ENCODE measurements at regions not wholly inside any gene's neighbourhood (a gene's known extent, or its start where the extent isn't known, plus 50 kb on each side); places are given as distances from the start of the nearest gene placed in this dataset.

- H3K9me3 Mint-ChIP-seq: no peaks in the 10 kb centered on the region
- no peaks in the 10 kb centered on the region for H3K4me1 Mint-ChIP-seq
- no peak overlapping the region for H3K4me3 Mint-ChIP-seq
- H3K27me3 Mint-ChIP-seq: no peaks in the 10 kb centered on the region
- H3K36me3 Mint-ChIP-seq: no peaks in the 10 kb centered on the region
- H3K27ac Mint-ChIP-seq: no peak overlapping the region
Measured at GRCh38 chr1:239608469-239608868, 222.1 kb downstream of the CHRM3 start.

- no peak overlapping the region for H3K27ac Mint-ChIP-seq
- H3K27me3 Mint-ChIP-seq: no peaks in the 10 kb centered on the region
- H3K4me1 Mint-ChIP-seq: no peaks in the 10 kb centered on the region
- no peaks in the 10 kb centered on the region for H3K36me3 Mint-ChIP-seq
- H3K4me3 Mint-ChIP-seq: no peak overlapping the region
- H3K9me3 Mint-ChIP-seq: no peaks in the 10 kb centered on the region
Measured at GRCh38 chr1:239612379-239612778, 226.0 kb downstream of the CHRM3 start.

GRCh38 chr1:239616673-239617072, 230.3 kb downstream of the CHRM3 start:
- H3K36me3 Mint-ChIP-seq: no peaks in the 10 kb centered on the region
- no peak overlapping the region for H3K27ac Mint-ChIP-seq
- H3K9me3 Mint-ChIP-seq: no peaks in the 10 kb centered on the region
- no peak overlapping the region for H3K4me3 Mint-ChIP-seq
- no peaks in the 10 kb centered on the region for H3K27me3 Mint-ChIP-seq
- no peaks in the 10 kb centered on the region for H3K4me1 Mint-ChIP-seq

GRCh38 chr1:239617259-239617658, 230.9 kb downstream of the CHRM3 start:
- Mint-ChIP-seq H3K4me3 (no peak overlapping the region), H3K36me3 (no peaks in the 10 kb centered on the region), H3K9me3 (peaks cover 2% of the 10 kb centered on the region), H3K27ac (no peak overlapping the region), H3K27me3 (no peaks in the 10 kb centered on the region), H3K4me1 (no peaks in the 10 kb centered on the region)

- Mint-ChIP-seq H3K36me3 (no peaks in the 10 kb centered on the region), H3K4me3 (no peak overlapping the region), H3K9me3 (peaks cover 5% of the 10 kb centered on the region), H3K4me1 (no peaks in the 10 kb centered on the region), H3K27ac (no peak overlapping the region), H3K27me3 (no peaks in the 10 kb centered on the region)
Measured at GRCh38 chr1:239617731-239618130, 231.4 kb downstream of the CHRM3 start.

GRCh38 chr1:239619190-239619589, 232.8 kb downstream of the CHRM3 start:
- Mint-ChIP-seq H3K4me1 (no peaks in the 10 kb centered on the region), H3K9me3 (peaks cover 5% of the 10 kb centered on the region), H3K27ac (no peak overlapping the region), H3K36me3 (no peaks in the 10 kb centered on the region), H3K27me3 (no peaks in the 10 kb centered on the region), H3K4me3 (no peak overlapping the region)

GRCh38 chr1:239630767-239631166, 244.4 kb downstream of the CHRM3 start:
- no peaks in the 10 kb centered on the region for H3K9me3 Mint-ChIP-seq
- H3K27ac Mint-ChIP-seq: no peak overlapping the region
- H3K4me3 Mint-ChIP-seq: no peak overlapping the region
- no peaks in the 10 kb centered on the region for H3K27me3 Mint-ChIP-seq
- peaks cover 2% of the 10 kb centered on the region for H3K36me3 Mint-ChIP-seq
- no peaks in the 10 kb centered on the region for H3K4me1 Mint-ChIP-seq

GRCh38 chr1:239633432-239633831, 247.1 kb downstream of the CHRM3 start:
- Mint-ChIP-seq H3K4me3 (no peak overlapping the region), H3K36me3 (peaks cover 2% of the 10 kb centered on the region), H3K27me3 (no peaks in the 10 kb centered on the region), H3K27ac (no peak overlapping the region), H3K4me1 (no peaks in the 10 kb centered on the region), H3K9me3 (no peaks in the 10 kb centered on the region)

GRCh38 chr1:239635276-239635675, 248.9 kb downstream of the CHRM3 start:
- Mint-ChIP-seq H3K4me1 (no peaks in the 10 kb centered on the region), H3K36me3 (no peaks in the 10 kb centered on the region), H3K9me3 (no peaks in the 10 kb centered on the region), H3K4me3 (no peak overlapping the region), H3K27ac (no peak overlapping the region), H3K27me3 (no peaks in the 10 kb centered on the region)

- H3K27me3 Mint-ChIP-seq: no peaks in the 10 kb centered on the region
- no peak overlapping the region for H3K27ac Mint-ChIP-seq
- no peaks in the 10 kb centered on the region for H3K36me3 Mint-ChIP-seq
- H3K4me1 Mint-ChIP-seq: no peaks in the 10 kb centered on the region
- H3K4me3 Mint-ChIP-seq: no peak overlapping the region
- no peaks in the 10 kb centered on the region for H3K9me3 Mint-ChIP-seq
Measured at GRCh38 chr1:239636347-239636746, 250.0 kb downstream of the CHRM3 start.

- H3K27ac Mint-ChIP-seq: no peak overlapping the region
- no peaks in the 10 kb centered on the region for H3K9me3 Mint-ChIP-seq
- no peaks in the 10 kb centered on the region for H3K36me3 Mint-ChIP-seq
- H3K4me3 Mint-ChIP-seq: no peak overlapping the region
- H3K27me3 Mint-ChIP-seq: no peaks in the 10 kb centered on the region
- no peaks in the 10 kb centered on the region for H3K4me1 Mint-ChIP-seq
Measured at GRCh38 chr1:239644604-239645003, 258.2 kb downstream of the CHRM3 start.

GRCh38 chr1:239647045-239647444, 260.7 kb downstream of the CHRM3 start:
- Mint-ChIP-seq H3K27me3 (no peaks in the 10 kb centered on the region), H3K4me1 (no peaks in the 10 kb centered on the region), H3K27ac (no peak overlapping the region), H3K9me3 (no peaks in the 10 kb centered on the region), H3K36me3 (no peaks in the 10 kb centered on the region), H3K4me3 (no peak overlapping the region)

- Mint-ChIP-seq H3K9me3 (no peaks in the 10 kb centered on the region), H3K27me3 (no peaks in the 10 kb centered on the region), H3K4me3 (no peak overlapping the region), H3K36me3 (no peaks in the 10 kb centered on the region), H3K27ac (no peak overlapping the region), H3K4me1 (no peaks in the 10 kb centered on the region)
Measured at GRCh38 chr1:239647964-239648632, 261.7 kb downstream of the CHRM3 start.

GRCh38 chr1:239655023-239655422, 268.7 kb downstream of the CHRM3 start:
- no peaks in the 10 kb centered on the region for H3K27me3 Mint-ChIP-seq
- no peaks in the 10 kb centered on the region for H3K36me3 Mint-ChIP-seq
- no peak overlapping the region for H3K27ac Mint-ChIP-seq
- H3K4me1 Mint-ChIP-seq: no peaks in the 10 kb centered on the region
- no peaks in the 10 kb centered on the region for H3K9me3 Mint-ChIP-seq
- H3K4me3 Mint-ChIP-seq: no peak overlapping the region

GRCh38 chr1:239657291-239657690, 270.9 kb downstream of the CHRM3 start:
- Mint-ChIP-seq H3K27ac (no peak overlapping the region), H3K9me3 (no peaks in the 10 kb centered on the region), H3K36me3 (no peaks in the 10 kb centered on the region), H3K4me1 (no peaks in the 10 kb centered on the region), H3K27me3 (no peaks in the 10 kb centered on the region), H3K4me3 (no peak overlapping the region)

- Mint-ChIP-seq H3K36me3 (no peaks in the 10 kb centered on the region), H3K9me3 (no peaks in the 10 kb centered on the region), H3K4me1 (peaks cover 7% of the 10 kb centered on the region), H3K27ac (no peak overlapping the region), H3K27me3 (no peaks in the 10 kb centered on the region), H3K4me3 (peak overlapping the region; percentile 5)
Measured at GRCh38 chr1:239662950-239663349, 276.6 kb downstream of the CHRM3 start.

GRCh38 chr1:239672256-239672655, 285.9 kb downstream of the CHRM3 start:
- Mint-ChIP-seq H3K4me1 (no peaks in the 10 kb centered on the region), H3K4me3 (no peak overlapping the region), H3K36me3 (no peaks in the 10 kb centered on the region), H3K27ac (no peak overlapping the region), H3K27me3 (no peaks in the 10 kb centered on the region), H3K9me3 (no peaks in the 10 kb centered on the region)

All from activated naive CD4-positive, alpha-beta T cell treated with anti-CD3 and anti-CD28 coated beads, Interleukin-2, amount 50 U/mL, for 24 hours (primary cell).